Stimulated activated CD8-positive, alpha-beta memory T cell treated with anti-CD3 and anti-CD28 coated beads, Interleukin-12 subunit alpha, Interleukin-12 subunit beta, amount 100 ng/mL, for 24 hours (primary cell): ENCODE measurements at regions not wholly inside any gene's neighbourhood (a gene's known extent, or its start where the extent isn't known, plus 50 kb on each side); places are given as distances from the start of the nearest gene placed in this dataset.
"Not testable (repeated sequence)": the region's sequence is repeated elsewhere in the genome, so short reads cannot be mapped to it uniquely, and the experiment has no call there.

Source experiments
- DNase-seq: peaks from one replicate; pipeline ENCODE4 v3.0.0-alpha.2; 2020; ENCODE audit errors: extremely low read depth

GRCh38 chr10:21364196-21365114 is 161.0 kb downstream of the SKIDA1 start:
- no peak for DNase-seq

GRCh38 chr10:21363731-21364104 is 161.8 kb downstream of the SKIDA1 start:
- DNase-seq: no peak

- no peak for DNase-seq
Observed at GRCh38 chr10:21363092-21363730, 162.3 kb downstream of the SKIDA1 start.

GRCh38 chr10:21359202-21359601 is 166.3 kb downstream of the SKIDA1 start:
- DNase-seq: no peak

- no peak for DNase-seq
Observed at GRCh38 chr10:21355591-21356011, 169.9 kb downstream of the SKIDA1 start.

GRCh38 chr10:21352886-21353285 is 172.6 kb downstream of the SKIDA1 start:
- DNase-seq: no peak

GRCh38 chr10:21351594-21351993 is 173.9 kb downstream of the SKIDA1 start:
- not testable (repeated sequence) for DNase-seq

- DNase-seq: no peak
Observed at GRCh38 chr10:21349912-21350286, 175.6 kb downstream of the SKIDA1 start.

- no peak for DNase-seq
Observed at GRCh38 chr10:21347785-21348170, 177.7 kb downstream of the SKIDA1 start.

GRCh38 chr10:21347043-21347784 is 178.3 kb downstream of the SKIDA1 start:
- DNase-seq: no peak

GRCh38 chr10:21343087-21343486 is 182.4 kb downstream of the SKIDA1 start:
- DNase-seq: no peak

GRCh38 chr10:21342499-21342898 is 183.0 kb downstream of the SKIDA1 start:
- DNase-seq: not testable (repeated sequence)

GRCh38 chr10:21340331-21340730 is 185.2 kb downstream of the SKIDA1 start:
- DNase-seq: no peak

GRCh38 chr10:21337171-21337792 is 188.2 kb downstream of the SKIDA1 start:
- no peak for DNase-seq

GRCh38 chr10:21336476-21337170 is 188.9 kb downstream of the SKIDA1 start:
- DNase-seq: no peak

- DNase-seq: no peak
Observed at GRCh38 chr10:21334891-21335696, 190.4 kb downstream of the SKIDA1 start.

GRCh38 chr10:21330628-21331020 is 194.9 kb downstream of the SKIDA1 start:
- DNase-seq: no peak

- no peak for DNase-seq
Observed at GRCh38 chr10:21329995-21330627, 195.4 kb downstream of the SKIDA1 start.

GRCh38 chr10:21327289-21327993 is 198.0 kb downstream of the SKIDA1 start:
- no peak for DNase-seq
